Progenitor cell of endocrine pancreas (in vitro differentiated cells): ENCODE measurements at regions not wholly inside any gene's neighbourhood (a gene's known extent, or its start where the extent isn't known, plus 50 kb on each side); places are given as distances from the start of the nearest gene placed in this dataset.

ENCODE experiments used
- DNase-seq: peaks from one replicate; pipeline ENCODE4 v3.0.0; 2021; ENCODE audit warnings: low spot score; ENCODE audit not compliant: unreplicated experiment
- H3K27ac Mint-ChIP-seq: 2 replicates; pipeline ENCODE4 v1.8.0; 2021; ENCODE audit warnings: mild to moderate bottlenecking, moderate library complexity, mixed read lengths
- H3K27me3 Mint-ChIP-seq: 2 replicates; pipeline ENCODE4 v1.8.0; 2021; ENCODE audit warnings: mixed read lengths
- H3K36me3 Mint-ChIP-seq: 2 replicates; pipeline ENCODE4 v1.8.0; 2022; ENCODE audit warnings: mixed read lengths; ENCODE audit not compliant: insufficient read depth
- H3K4me1 Mint-ChIP-seq: 2 replicates; pipeline ENCODE4 v1.8.0; 2021; ENCODE audit warnings: low read depth, mixed read lengths
- H3K4me3 Mint-ChIP-seq: 2 replicates; pipeline ENCODE4 v1.8.0; 2021; ENCODE audit warnings: low read depth, mild to moderate bottlenecking, moderate library complexity, mixed read lengths
- H3K9me3 Mint-ChIP-seq: 2 replicates; pipeline ENCODE4 v1.8.0; 2021; ENCODE audit warnings: low read depth, mixed read lengths
- TF ChIP-seq, protein P1 (sequence below): fragments of 200-600 bp; sonication (generic); IDR thresholded peaks from one replicate; pipeline ENCODE4 v1.5.0; 2021; ENCODE audit warnings: antibody characterized with exemption, mild to moderate bottlenecking; ENCODE audit not compliant: unreplicated experiment

DNA sequence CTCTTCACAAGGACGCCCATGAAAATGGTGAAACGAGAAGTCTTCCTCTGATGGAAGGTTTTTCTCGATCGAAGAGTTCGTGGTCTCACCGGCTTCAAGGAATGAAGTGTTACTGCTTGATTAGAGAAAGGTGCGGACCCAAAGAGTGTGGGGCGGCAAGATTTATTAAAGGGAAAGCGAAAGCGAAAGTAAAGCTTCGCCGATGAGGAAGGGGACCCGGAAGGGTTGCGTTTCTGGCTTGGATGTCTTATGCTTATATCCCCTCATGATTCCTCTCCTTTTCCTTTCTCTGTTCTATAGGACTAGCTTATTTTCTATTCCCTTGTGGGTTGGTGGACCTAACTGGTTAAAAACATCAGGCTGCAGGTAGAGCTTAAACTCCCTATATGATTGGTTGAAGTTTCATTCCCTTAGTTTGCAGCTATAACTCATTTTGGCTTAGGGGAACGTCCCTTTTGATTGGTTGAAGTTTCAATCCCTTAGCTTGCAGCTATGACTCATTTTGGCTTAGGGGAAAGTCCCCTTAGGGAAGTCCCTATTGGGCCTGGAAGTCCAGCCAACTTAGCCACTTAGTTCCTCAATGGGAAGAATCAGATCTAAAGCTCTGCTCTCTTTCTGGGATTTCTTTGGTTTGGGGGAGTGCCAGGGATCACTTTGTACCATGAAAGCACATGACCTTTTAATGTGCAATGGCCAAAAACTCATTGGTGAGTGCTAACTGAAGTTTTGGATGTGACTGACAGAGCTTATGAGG lies 1025.0 kb upstream of the PCDH10 start:
- Mint-ChIP-seq H3K4me1 (peaks cover 3% of the 10 kb centered on the region), H3K9me3 (peaks cover 5% of the 10 kb centered on the region), H3K27me3 (no peaks in the 10 kb centered on the region), H3K4me3 (peak overlapping the region; percentile 13), H3K27ac (no peak overlapping the region), H3K36me3 (no peaks in the 10 kb centered on the region)
- no peak for DNase-seq
- TF ChIP-seq, protein P1, sequence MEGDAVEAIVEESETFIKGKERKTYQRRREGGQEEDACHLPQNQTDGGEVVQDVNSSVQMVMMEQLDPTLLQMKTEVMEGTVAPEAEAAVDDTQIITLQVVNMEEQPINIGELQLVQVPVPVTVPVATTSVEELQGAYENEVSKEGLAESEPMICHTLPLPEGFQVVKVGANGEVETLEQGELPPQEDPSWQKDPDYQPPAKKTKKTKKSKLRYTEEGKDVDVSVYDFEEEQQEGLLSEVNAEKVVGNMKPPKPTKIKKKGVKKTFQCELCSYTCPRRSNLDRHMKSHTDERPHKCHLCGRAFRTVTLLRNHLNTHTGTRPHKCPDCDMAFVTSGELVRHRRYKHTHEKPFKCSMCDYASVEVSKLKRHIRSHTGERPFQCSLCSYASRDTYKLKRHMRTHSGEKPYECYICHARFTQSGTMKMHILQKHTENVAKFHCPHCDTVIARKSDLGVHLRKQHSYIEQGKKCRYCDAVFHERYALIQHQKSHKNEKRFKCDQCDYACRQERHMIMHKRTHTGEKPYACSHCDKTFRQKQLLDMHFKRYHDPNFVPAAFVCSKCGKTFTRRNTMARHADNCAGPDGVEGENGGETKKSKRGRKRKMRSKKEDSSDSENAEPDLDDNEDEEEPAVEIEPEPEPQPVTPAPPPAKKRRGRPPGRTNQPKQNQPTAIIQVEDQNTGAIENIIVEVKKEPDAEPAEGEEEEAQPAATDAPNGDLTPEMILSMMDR = no peak

DNA sequence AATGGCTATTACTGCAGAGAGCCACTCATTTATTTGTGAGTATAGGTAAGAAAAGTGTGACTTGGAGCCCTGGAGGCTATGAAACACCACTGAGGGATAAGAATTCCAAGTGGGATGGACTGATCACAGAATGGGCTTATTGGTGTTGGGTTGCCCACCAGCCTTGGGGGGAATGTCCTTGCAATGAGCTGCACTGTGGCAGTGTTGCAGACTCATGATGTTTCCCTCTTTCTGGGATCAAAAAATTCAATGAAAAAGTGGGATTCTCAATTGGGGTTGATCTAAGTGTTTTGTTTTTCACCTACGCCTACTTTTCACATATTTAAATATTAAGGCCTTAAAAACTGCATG lies 1024.5 kb upstream of the PCDH10 start:
- Mint-ChIP-seq H3K27me3 (no peaks in the 10 kb centered on the region), H3K4me1 (peaks cover 3% of the 10 kb centered on the region), H3K9me3 (no peaks in the 10 kb centered on the region), H3K4me3 (no peak overlapping the region), H3K36me3 (no peaks in the 10 kb centered on the region), H3K27ac (no peak overlapping the region)
- TF ChIP-seq, protein P1 = no peak
- no peak for DNase-seq

DNA sequence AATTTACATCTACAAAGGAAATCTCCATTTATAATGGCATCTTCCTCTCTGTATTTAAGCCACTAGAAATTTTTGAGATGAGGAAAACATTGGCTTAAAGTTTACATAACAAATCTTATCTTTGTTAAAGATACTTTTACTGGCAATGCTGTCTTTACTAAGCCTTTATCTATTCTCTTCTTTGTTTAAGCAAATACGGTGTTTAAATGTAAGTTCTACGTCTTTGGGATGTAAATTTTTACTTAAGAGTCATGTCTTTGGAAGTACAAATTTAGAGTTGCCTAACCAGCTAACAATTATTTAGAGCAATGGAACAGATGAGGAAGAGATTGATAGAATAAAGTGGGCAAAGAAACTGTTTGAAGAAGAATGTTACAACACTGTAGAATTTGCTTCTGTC lies 1024.0 kb upstream of the PCDH10 start:
- H3K27me3 Mint-ChIP-seq = no peaks in the 10 kb centered on the region
- no peak for DNase-seq
- no peaks in the 10 kb centered on the region for H3K9me3 Mint-ChIP-seq
- TF ChIP-seq, protein P1 = no peak
- H3K36me3 Mint-ChIP-seq = no peaks in the 10 kb centered on the region
- no peak overlapping the region for H3K4me3 Mint-ChIP-seq
- H3K4me1 Mint-ChIP-seq = peaks cover 3% of the 10 kb centered on the region
- no peak overlapping the region for H3K27ac Mint-ChIP-seq

DNA sequence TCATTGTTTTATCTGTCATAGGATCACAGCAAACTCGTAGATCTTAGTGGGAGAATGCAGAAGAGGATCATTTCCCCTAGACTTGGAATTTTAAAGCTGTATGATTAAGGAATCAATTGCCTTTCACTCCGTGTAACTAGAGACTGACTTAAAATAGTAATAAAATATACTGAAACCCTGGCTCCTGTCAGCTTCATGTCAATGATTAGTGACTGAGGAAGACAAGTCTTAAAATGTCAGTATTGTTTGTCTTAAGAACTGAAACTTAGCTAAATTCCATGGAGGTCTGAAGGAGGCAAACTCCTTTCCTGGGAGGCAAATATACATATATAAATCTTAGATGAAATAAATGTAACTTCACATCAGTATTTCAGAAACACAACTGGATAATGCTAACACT lies 1016.7 kb upstream of the PCDH10 start:
- Mint-ChIP-seq H3K27ac (no peak overlapping the region), H3K27me3 (no peaks in the 10 kb centered on the region), H3K36me3 (no peaks in the 10 kb centered on the region), H3K4me3 (no peak overlapping the region), H3K4me1 (no peaks in the 10 kb centered on the region), H3K9me3 (peaks cover 14% of the 10 kb centered on the region)
- DNase-seq = no peak
- TF ChIP-seq, protein P1 = no peak

DNA sequence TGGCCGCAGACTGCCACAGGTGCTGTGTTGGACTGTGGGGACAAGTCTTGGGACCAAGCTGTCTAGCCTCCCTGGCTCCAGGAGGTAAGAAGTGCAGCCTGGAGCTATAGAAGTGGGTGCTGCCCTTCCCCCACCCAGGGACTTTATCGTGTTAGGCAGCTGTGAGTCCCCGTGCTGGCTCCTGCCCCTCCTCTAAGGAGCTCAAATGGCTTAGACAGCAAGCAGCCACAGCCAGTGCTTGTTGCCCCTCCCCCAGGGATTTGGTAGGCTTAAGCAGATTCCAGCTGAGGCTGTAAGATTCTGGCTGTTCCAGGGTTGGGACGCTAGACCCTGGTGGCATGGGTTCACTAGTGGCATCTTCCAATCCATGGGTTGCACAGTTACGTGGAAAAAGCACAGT lies 979.4 kb upstream of the PCDH10 start:
- TF ChIP-seq, protein P1 = no peak
- no peak overlapping the region for H3K4me3 Mint-ChIP-seq
- no peaks in the 10 kb centered on the region for H3K27me3 Mint-ChIP-seq
- no peak overlapping the region for H3K27ac Mint-ChIP-seq
- H3K9me3 Mint-ChIP-seq = peaks cover 8% of the 10 kb centered on the region
- no peaks in the 10 kb centered on the region for H3K4me1 Mint-ChIP-seq
- no peaks in the 10 kb centered on the region for H3K36me3 Mint-ChIP-seq
- no peak for DNase-seq
